ENCODE measurements at regions not wholly inside any gene's neighbourhood (a gene's known extent, or its start where the extent isn't known, plus 50 kb on each side); places are given as distances from the start of the nearest gene placed in this dataset.

DNA sequence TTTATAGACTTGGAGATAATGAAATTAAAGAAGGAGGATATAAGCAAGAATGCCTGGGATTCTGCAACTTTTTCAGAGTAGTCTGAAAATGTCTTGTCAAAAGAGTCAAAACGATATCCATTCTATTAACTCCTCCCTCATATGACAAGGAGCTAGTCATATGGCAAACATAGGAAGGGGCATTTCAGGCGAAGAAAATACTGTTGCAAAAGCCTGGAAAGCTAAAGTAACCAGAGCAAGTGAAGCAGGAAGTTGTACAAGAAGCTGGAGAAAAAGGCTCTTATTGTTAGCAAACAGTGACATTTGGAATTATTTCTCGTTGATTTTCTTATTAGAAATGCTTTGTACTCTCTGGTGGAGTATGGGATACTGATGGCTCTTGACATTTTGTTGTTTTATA, 94.0 kb upstream of the PTPRD start:
- Histone ChIP-seq H3K4me3 (no peak overlapping the region), H3K36me3 (ENCODE audit: control insufficient read depth in 4 of 4, insufficient read depth in 4 of 4, low read length in 4 of 4) (no peaks in the 10 kb centered on the region), H3K4me1 (ENCODE audit: control insufficient read depth in 5 of 5, insufficient read depth in 5 of 5, low read length in 5 of 5) (peaks cover 0 to 3% (median 0%) of the 10 kb centered on the region in 5 donors), H3K27me3 (ENCODE audit: control insufficient read depth in 3 of 3, insufficient read depth in 3 of 3, low read length in 2 of 3) (no peaks in the 10 kb centered on the region), H3K9me3 (ENCODE audit: control insufficient read depth in 4 of 4, insufficient read depth in 3 of 4, low read length in 3 of 4) (no peaks in the 10 kb centered on the region), H3K27ac (ENCODE audit: low read depth in 1 of 2, low read length in 1 of 2) (no peak overlapping the region), H3K9ac (ENCODE audit: insufficient read depth in 1 of 2, low read length in 2 of 2) (no peak overlapping the region)
- TF ChIP-seq, protein P1, sequence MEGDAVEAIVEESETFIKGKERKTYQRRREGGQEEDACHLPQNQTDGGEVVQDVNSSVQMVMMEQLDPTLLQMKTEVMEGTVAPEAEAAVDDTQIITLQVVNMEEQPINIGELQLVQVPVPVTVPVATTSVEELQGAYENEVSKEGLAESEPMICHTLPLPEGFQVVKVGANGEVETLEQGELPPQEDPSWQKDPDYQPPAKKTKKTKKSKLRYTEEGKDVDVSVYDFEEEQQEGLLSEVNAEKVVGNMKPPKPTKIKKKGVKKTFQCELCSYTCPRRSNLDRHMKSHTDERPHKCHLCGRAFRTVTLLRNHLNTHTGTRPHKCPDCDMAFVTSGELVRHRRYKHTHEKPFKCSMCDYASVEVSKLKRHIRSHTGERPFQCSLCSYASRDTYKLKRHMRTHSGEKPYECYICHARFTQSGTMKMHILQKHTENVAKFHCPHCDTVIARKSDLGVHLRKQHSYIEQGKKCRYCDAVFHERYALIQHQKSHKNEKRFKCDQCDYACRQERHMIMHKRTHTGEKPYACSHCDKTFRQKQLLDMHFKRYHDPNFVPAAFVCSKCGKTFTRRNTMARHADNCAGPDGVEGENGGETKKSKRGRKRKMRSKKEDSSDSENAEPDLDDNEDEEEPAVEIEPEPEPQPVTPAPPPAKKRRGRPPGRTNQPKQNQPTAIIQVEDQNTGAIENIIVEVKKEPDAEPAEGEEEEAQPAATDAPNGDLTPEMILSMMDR (IDR thresholded peaks at IDR 0.05; ENCODE audit: control extremely low read depth, extremely low read depth): no peak
- DNase-seq: peak in 1 of 3 donors; percentile 21
- 48 to 62% methylated on average over 3 of the region's 3 CpGs for WGBS, 2 donors
- ATAC-seq (ENCODE audit: insufficient read depth, low FRiP score): no peak

DNA sequence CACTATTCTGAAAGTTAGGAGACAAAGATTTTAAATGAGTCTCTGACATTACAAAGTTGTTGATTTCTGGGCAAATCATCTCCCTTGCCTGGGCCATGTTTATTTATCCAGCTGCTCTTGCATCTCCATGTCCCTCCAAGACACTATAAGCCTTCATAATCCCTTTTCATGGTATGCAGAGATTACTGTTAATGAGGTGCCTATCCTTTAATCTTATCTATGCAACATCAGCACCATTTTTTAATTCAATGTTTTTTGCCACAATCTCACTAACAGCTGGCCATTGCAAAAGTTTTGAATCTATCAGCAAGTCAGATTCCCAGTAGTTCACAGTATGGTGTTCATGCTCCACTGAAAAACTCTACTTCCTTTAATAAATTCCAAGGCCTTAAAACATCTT, 108.5 kb upstream of the PTPRD start:
- H3K4me1 ChIP-seq (ENCODE audit: control insufficient read depth in 5 of 5, insufficient read depth in 5 of 5, low read length in 5 of 5): peaks cover 0 to 2% (median 0%) of the 10 kb centered on the region in 5 donors
- TF ChIP-seq, protein P1 (IDR thresholded peaks at IDR 0.05; ENCODE audit: control extremely low read depth, extremely low read depth): no peak
- DNase-seq: peak; percentile 12 to 85 (median 81)
- H3K4me3 ChIP-seq: no peak overlapping the region
- H3K27me3 ChIP-seq (ENCODE audit: control insufficient read depth in 3 of 3, insufficient read depth in 3 of 3, low read length in 2 of 3): no peaks in the 10 kb centered on the region
- no peak overlapping the region for H3K27ac ChIP-seq (ENCODE audit: low read depth in 1 of 2, low read length in 1 of 2)
- H3K9me3 ChIP-seq (ENCODE audit: control insufficient read depth in 4 of 4, insufficient read depth in 3 of 4, low read length in 3 of 4): no peaks in the 10 kb centered on the region
- H3K9ac ChIP-seq (ENCODE audit: insufficient read depth in 1 of 2, low read length in 2 of 2): no peak overlapping the region
- H3K36me3 ChIP-seq (ENCODE audit: control insufficient read depth in 4 of 4, insufficient read depth in 4 of 4, low read length in 4 of 4): no peaks in the 10 kb centered on the region
- no peak for ATAC-seq (ENCODE audit: insufficient read depth, low FRiP score)

DNA sequence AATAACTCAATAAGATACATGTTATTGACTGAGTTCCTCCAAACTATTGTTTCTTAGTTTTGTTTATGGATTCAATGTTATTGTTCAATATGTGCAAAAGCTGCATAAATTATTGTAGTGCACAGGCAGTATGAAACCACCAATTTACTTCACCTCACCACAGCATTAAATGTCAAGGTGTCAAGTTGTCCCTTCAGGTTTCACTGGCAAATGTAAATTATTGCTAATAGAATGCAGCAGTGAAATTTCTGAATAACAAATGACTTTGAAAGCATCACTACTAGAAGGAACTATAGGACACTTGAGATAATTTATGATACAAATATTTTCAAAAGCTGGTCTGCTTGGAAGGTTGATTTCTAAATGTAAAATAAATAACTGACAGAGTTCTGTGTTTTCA, 116.4 kb upstream of the PTPRD start:
- Histone ChIP-seq H3K9ac (ENCODE audit: insufficient read depth in 1 of 2, low read length in 2 of 2) (no peak overlapping the region), H3K9me3 (ENCODE audit: control insufficient read depth in 4 of 4, insufficient read depth in 3 of 4, low read length in 3 of 4) (no peaks in the 10 kb centered on the region), H3K36me3 (ENCODE audit: control insufficient read depth in 4 of 4, insufficient read depth in 4 of 4, low read length in 4 of 4) (no peaks in the 10 kb centered on the region), H3K27me3 (ENCODE audit: control insufficient read depth in 3 of 3, insufficient read depth in 3 of 3, low read length in 2 of 3) (no peaks in the 10 kb centered on the region), H3K27ac (ENCODE audit: low read depth in 1 of 2, low read length in 1 of 2) (no peak overlapping the region), H3K4me3 (no peak overlapping the region), H3K4me1 (ENCODE audit: control insufficient read depth in 5 of 5, insufficient read depth in 5 of 5, low read length in 5 of 5) (no peaks in the 10 kb centered on the region)
- no peak for ATAC-seq (ENCODE audit: insufficient read depth, low FRiP score)
- TF ChIP-seq, protein P1 (IDR thresholded peaks at IDR 0.05; ENCODE audit: control extremely low read depth, extremely low read depth): no peak
- no peak for DNase-seq

DNA sequence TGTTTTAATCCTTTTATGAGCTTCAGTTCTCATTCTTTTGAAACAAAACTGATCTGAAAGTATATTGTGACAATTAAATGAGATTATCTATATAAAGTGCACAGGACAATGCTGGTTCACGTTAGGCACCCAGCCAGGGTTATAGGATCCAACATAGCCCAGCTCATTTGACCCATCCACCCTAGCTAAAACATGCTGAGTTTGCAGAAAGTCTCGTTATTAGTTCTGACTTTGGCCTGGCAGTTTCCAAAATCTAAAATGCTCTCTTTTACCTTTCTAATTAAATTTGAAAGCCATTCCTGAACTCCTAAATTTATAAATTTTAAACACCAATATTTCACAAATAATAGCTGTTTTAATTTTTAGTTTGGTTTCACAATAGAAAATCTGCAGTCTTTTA, 131.9 kb upstream of the PTPRD start:
- DNase-seq: no peak
- WGBS, 2 donors: 64 to 71% methylated on average over 2 of the region's 2 CpGs
- H3K36me3 ChIP-seq (ENCODE audit: control insufficient read depth in 4 of 4, insufficient read depth in 4 of 4, low read length in 4 of 4): no peaks in the 10 kb centered on the region
- H3K4me1 ChIP-seq (ENCODE audit: control insufficient read depth in 5 of 5, insufficient read depth in 5 of 5, low read length in 5 of 5): no peaks in the 10 kb centered on the region
- H3K27me3 ChIP-seq (ENCODE audit: control insufficient read depth in 3 of 3, insufficient read depth in 3 of 3, low read length in 2 of 3): no peaks in the 10 kb centered on the region
- no peak for ATAC-seq (ENCODE audit: insufficient read depth, low FRiP score)
- H3K4me3 ChIP-seq: no peak overlapping the region
- H3K9me3 ChIP-seq (ENCODE audit: control insufficient read depth in 4 of 4, insufficient read depth in 3 of 4, low read length in 3 of 4): no peaks in the 10 kb centered on the region
- no peak overlapping the region for H3K27ac ChIP-seq (ENCODE audit: low read depth in 1 of 2, low read length in 1 of 2)
- TF ChIP-seq, protein P1 (IDR thresholded peaks at IDR 0.05; ENCODE audit: control extremely low read depth, extremely low read depth): no peak
- no peak overlapping the region for H3K9ac ChIP-seq (ENCODE audit: insufficient read depth in 1 of 2, low read length in 2 of 2)

Data from lung (tissue), 11 donors.